HG02678 (cell line): ENCODE measurements at regions not wholly inside any gene's neighbourhood (a gene's known extent, or its start where the extent isn't known, plus 50 kb on each side); places are given as distances from the start of the nearest gene placed in this dataset.

Source experiments
- ATAC-seq: cut with Tn5 transposase; IDR thresholded peaks from one replicate; pipeline ENCODE4 v1.9.1; 2021; ENCODE audit warnings: mild to moderate bottlenecking, moderate library complexity; ENCODE audit not compliant: unreplicated experiment

GRCh38 chr15:91710080-91710698 lies 143.3 kb upstream of the SLCO3A1 start:
- ATAC-seq = no peak

- no peak for ATAC-seq
Measured at GRCh38 chr15:91711384-91712033, 142.0 kb upstream of the SLCO3A1 start.

- no peak for ATAC-seq
Measured at GRCh38 chr15:91712286-91712685, 141.2 kb upstream of the SLCO3A1 start.

GRCh38 chr15:91716536-91716935 lies 137.0 kb upstream of the SLCO3A1 start:
- no peak for ATAC-seq

- no peak for ATAC-seq
Measured at GRCh38 chr15:91717811-91718210, 135.7 kb upstream of the SLCO3A1 start.

- ATAC-seq = no peak
Measured at GRCh38 chr15:91723959-91724358, 129.5 kb upstream of the SLCO3A1 start.

- no peak for ATAC-seq
Measured at GRCh38 chr15:91733661-91734060, 119.8 kb upstream of the SLCO3A1 start.

GRCh38 chr15:91737151-91737818 lies 116.2 kb upstream of the SLCO3A1 start:
- ATAC-seq = no peak

- ATAC-seq = no peak
Measured at GRCh38 chr15:91741986-91742385, 111.5 kb upstream of the SLCO3A1 start.

GRCh38 chr15:91751611-91752010 lies 101.9 kb upstream of the SLCO3A1 start:
- ATAC-seq = no peak

- ATAC-seq = no peak
Measured at GRCh38 chr15:91752081-91752785, 101.3 kb upstream of the SLCO3A1 start.

GRCh38 chr15:91759560-91759959 lies 93.9 kb upstream of the SLCO3A1 start:
- no peak for ATAC-seq

GRCh38 chr15:91765660-91766059 lies 87.8 kb upstream of the SLCO3A1 start:
- no peak for ATAC-seq

GRCh38 chr15:91769476-91769875 lies 84.0 kb upstream of the SLCO3A1 start:
- no peak for ATAC-seq

- no peak for ATAC-seq
Measured at GRCh38 chr15:91769894-91770293, 83.6 kb upstream of the SLCO3A1 start.

- ATAC-seq = no peak
Measured at GRCh38 chr15:91776104-91776503, 77.4 kb upstream of the SLCO3A1 start.

GRCh38 chr15:91779960-91780359 lies 73.5 kb upstream of the SLCO3A1 start:
- ATAC-seq = no peak

- ATAC-seq = no peak
Measured at GRCh38 chr15:91780387-91780786, 73.1 kb upstream of the SLCO3A1 start.

GRCh38 chr15:91782221-91782620 lies 71.3 kb upstream of the SLCO3A1 start:
- ATAC-seq = no peak

- no peak for ATAC-seq
Measured at GRCh38 chr15:91783008-91783407, 70.5 kb upstream of the SLCO3A1 start.

- no peak for ATAC-seq
Measured at GRCh38 chr15:91783451-91783850, 70.1 kb upstream of the SLCO3A1 start.
